Peyer's patch (tissue), 4 donors: ENCODE measurements at regions not wholly inside any gene's neighbourhood (a gene's known extent, or its start where the extent isn't known, plus 50 kb on each side); places are given as distances from the start of the nearest gene placed in this dataset.

Experiments used
- CTCF ChIP-seq, 6 experiments: fragments of 450-650 bp in 4 of 6; fragments of 200-600 bp in 2 of 6; sonication (generic) in 1 of 6; IDR thresholded peaks; one replicate each; pipeline ENCODE4 v1.5.1; 2017 to 2019; ENCODE audit warnings: antibody characterized with exemption in 6 of 6, mild to moderate bottlenecking in 3 of 6, moderate library complexity in 1 of 6
- POLR2A ChIP-seq, 2 donors: fragments of 450-650 bp; IDR thresholded peaks; one replicate each; pipeline ENCODE4 v1.5.1; 2017; ENCODE audit warnings: antibody characterized with exemption in 2 of 2, mild to moderate bottlenecking in 2 of 2, moderate library complexity in 2 of 2

- TF ChIP-seq POLR2A (IDR thresholded peaks at IDR 0.05), result no peak
- no peak for TF ChIP-seq CTCF (IDR thresholded peaks at IDR 0.05)
Measured at GRCh38 chr4:156109943-156110900, 156.6 kb upstream of the CTSO start.
